Activated T-cell treated with anti-CD3 and anti-CD28 coated beads for 48 hours (primary cell): ENCODE measurements at regions not wholly inside any gene's neighbourhood (a gene's known extent, or its start where the extent isn't known, plus 50 kb on each side); places are given as distances from the start of the nearest gene placed in this dataset.
"Not testable (repeated sequence)": the region's sequence is repeated elsewhere in the genome, so short reads cannot be mapped to it uniquely, and the experiment has no call there.

Experiments
- DNase-seq: peaks from one replicate; pipeline ENCODE4 v3.0.0-alpha.2; 2020; ENCODE audit warnings: low read depth

- no peak for DNase-seq
Measured at GRCh38 chr4:53714236-53715140, 123.2 kb upstream of the LNX1 start.

GRCh38 chr4:53713767-53714166 lies 122.5 kb upstream of the LNX1 start:
- DNase-seq, result no peak

- no peak for DNase-seq
Measured at GRCh38 chr4:53713296-53713695, 122.0 kb upstream of the LNX1 start.

- no peak for DNase-seq
Measured at GRCh38 chr4:53712408-53713020, 121.2 kb upstream of the LNX1 start.

GRCh38 chr4:53711926-53712325 lies 120.6 kb upstream of the LNX1 start:
- no peak for DNase-seq

- no peak for DNase-seq
Measured at GRCh38 chr4:53709693-53710092, 118.4 kb upstream of the LNX1 start.

- DNase-seq, result no peak
Measured at GRCh38 chr4:53707491-53707890, 116.2 kb upstream of the LNX1 start.

- DNase-seq, result no peak
Measured at GRCh38 chr4:53706422-53707032, 115.2 kb upstream of the LNX1 start.

- no peak for DNase-seq
Measured at GRCh38 chr4:53705972-53706371, 114.7 kb upstream of the LNX1 start.

- DNase-seq, result no peak
Measured at GRCh38 chr4:53705151-53705764, 114.0 kb upstream of the LNX1 start.

- no peak for DNase-seq
Measured at GRCh38 chr4:53704329-53704728, 113.0 kb upstream of the LNX1 start.

GRCh38 chr4:53703267-53703655 lies 112.0 kb upstream of the LNX1 start:
- DNase-seq, result no peak

GRCh38 chr4:53702334-53703266 lies 111.3 kb upstream of the LNX1 start:
- DNase-seq, result no peak

- not testable (repeated sequence) for DNase-seq
Measured at GRCh38 chr4:53701260-53701659, 110.0 kb upstream of the LNX1 start.

GRCh38 chr4:53699310-53699709 lies 108.0 kb upstream of the LNX1 start:
- DNase-seq, result not testable (repeated sequence)

GRCh38 chr4:53697016-53697685 lies 105.9 kb upstream of the LNX1 start:
- DNase-seq, result no peak

GRCh38 chr4:53695540-53696463 lies 104.5 kb upstream of the LNX1 start:
- DNase-seq, result no peak

- no peak for DNase-seq
Measured at GRCh38 chr4:53694666-53695065, 103.4 kb upstream of the LNX1 start.

- DNase-seq, result no peak
Measured at GRCh38 chr4:53693909-53694308, 102.6 kb upstream of the LNX1 start.

- DNase-seq, result no peak
Measured at GRCh38 chr4:53693408-53693807, 102.1 kb upstream of the LNX1 start.
